ENCODE measurements at regions not wholly inside any gene's neighbourhood (a gene's known extent, or its start where the extent isn't known, plus 50 kb on each side); places are given as distances from the start of the nearest gene placed in this dataset.

DNA sequence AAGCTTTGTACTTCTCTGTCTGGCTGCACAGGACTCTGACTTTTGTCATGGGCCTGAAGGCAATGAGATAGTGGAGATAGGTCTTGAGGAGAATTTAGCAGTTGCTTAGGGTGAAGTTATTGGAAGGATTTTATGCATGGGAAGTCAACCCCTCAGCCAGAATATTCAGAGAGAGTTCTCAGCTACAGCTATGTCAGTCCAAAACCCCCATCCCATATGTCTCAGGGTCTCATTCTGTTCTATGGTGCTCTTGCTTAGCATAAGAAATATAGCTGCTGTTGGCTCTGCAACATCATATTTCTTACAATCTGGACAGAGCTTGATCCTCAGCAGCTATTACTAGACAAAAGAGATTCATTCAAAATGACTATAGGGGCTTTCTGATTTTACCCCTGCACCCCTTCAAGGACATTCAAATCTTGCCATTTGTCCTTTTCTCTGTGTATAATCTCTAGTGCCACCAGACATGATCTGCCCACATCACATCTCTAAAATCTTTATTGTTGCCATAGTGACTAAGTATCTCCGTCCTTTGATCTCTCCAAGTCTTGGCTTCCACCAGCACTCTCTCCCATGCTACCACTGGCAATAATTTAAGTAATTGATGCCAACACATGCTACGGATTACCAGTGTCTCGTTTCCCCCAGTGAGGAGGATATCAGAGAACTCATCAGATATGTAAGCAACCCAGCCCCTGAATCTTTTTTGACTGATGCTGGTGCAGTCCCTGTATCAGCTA is 327.1 kb upstream of the ISX start:
- TF ChIP-seq, protein P1, sequence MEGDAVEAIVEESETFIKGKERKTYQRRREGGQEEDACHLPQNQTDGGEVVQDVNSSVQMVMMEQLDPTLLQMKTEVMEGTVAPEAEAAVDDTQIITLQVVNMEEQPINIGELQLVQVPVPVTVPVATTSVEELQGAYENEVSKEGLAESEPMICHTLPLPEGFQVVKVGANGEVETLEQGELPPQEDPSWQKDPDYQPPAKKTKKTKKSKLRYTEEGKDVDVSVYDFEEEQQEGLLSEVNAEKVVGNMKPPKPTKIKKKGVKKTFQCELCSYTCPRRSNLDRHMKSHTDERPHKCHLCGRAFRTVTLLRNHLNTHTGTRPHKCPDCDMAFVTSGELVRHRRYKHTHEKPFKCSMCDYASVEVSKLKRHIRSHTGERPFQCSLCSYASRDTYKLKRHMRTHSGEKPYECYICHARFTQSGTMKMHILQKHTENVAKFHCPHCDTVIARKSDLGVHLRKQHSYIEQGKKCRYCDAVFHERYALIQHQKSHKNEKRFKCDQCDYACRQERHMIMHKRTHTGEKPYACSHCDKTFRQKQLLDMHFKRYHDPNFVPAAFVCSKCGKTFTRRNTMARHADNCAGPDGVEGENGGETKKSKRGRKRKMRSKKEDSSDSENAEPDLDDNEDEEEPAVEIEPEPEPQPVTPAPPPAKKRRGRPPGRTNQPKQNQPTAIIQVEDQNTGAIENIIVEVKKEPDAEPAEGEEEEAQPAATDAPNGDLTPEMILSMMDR (IDR thresholded peaks at IDR 0.05) = no peak
- TF ChIP-seq POLR2A (IDR thresholded peaks at IDR 0.05) = no peak

Data from body of pancreas (tissue), 4 donors.